ENCODE measurements at regions not wholly inside any gene's neighbourhood (a gene's known extent, or its start where the extent isn't known, plus 50 kb on each side); places are given as distances from the start of the nearest gene placed in this dataset.

- Histone ChIP-seq H3K27me3 (ENCODE audit: control insufficient read depth, insufficient read depth, low read length) (no peaks in the 10 kb centered on the region), H3K79me1 (ENCODE audit: low read depth in 1 of 2, low read length in 2 of 2) (no peaks in the 10 kb centered on the region), H3K9ac (ENCODE audit: low read depth, low read length) (no peak overlapping the region), H2AK5ac (ENCODE audit: low read depth, low read length) (no peak overlapping the region), H4K20me1 (ENCODE audit: insufficient read depth, low read length) (no peaks in the 10 kb centered on the region), H3K9me1 (ENCODE audit: insufficient read depth, low read length) (peaks cover 5% of the 10 kb centered on the region), H2AK9ac (replicated peaks; ENCODE audit: low read depth, low read length, poor library complexity) (no peak overlapping the region), H3K14ac (replicated peaks; ENCODE audit: low read depth, low read length) (no peak overlapping the region), H4K91ac (ENCODE audit: insufficient read depth, low read depth, low read length) (no peak overlapping the region), H4K8ac (ENCODE audit: low read depth in 2 of 2, low read length in 2 of 2) (no peak overlapping the region), H2BK20ac (ENCODE audit: low read depth, low read length) (no peak overlapping the region), H2BK5ac (ENCODE audit: low read depth, low read length, poor library complexity, severe bottlenecking) (no peak overlapping the region), H2BK120ac (ENCODE audit: low read depth, low read length) (no peak overlapping the region), H3K18ac (ENCODE audit: low read depth, low read length) (no peak overlapping the region), H3K4ac (ENCODE audit: low read depth, low read length) (no peak overlapping the region), H3K9me3 (ENCODE audit: control insufficient read depth, insufficient read depth, low read length) (no peaks in the 10 kb centered on the region), H3K27ac (ENCODE audit: insufficient read depth, low read length) (no peak overlapping the region), H3K4me3 (ENCODE audit: insufficient read depth, low read depth, low read length) (no peak overlapping the region; the same call in 1 of the 2 replicates), H3K36me3 (ENCODE audit: control insufficient read depth, insufficient read depth, low read length) (no peaks in the 10 kb centered on the region), H3K23ac (ENCODE audit: low read depth, low read length) (no peak overlapping the region), H2AFZ (replicated peaks; ENCODE audit: low read length, poor library complexity) (peak overlapping the region; percentile 94), H2BK15ac (ENCODE audit: low read depth, low read length) (no peak overlapping the region), H4K5ac (ENCODE audit: low read depth, low read length) (no peak overlapping the region), H3K4me1 (ENCODE audit: control insufficient read depth, insufficient read depth, low read length) (no peaks in the 10 kb centered on the region), H3K4me2 (ENCODE audit: low read depth, low read length) (peak overlapping the region; percentile 44), H3K56ac (ENCODE audit: extremely low read depth, insufficient read depth, low read length) (no peak overlapping the region)
- ATAC-seq (ENCODE audit: low read depth) (no peak), DNase-seq (no peak)
- in situ Hi-C loops (cut with MboI; ENCODE audit: low sequenced_read_pairs) = loop anchor here (5.0 kb wide), 1 partner anchor 446 kb away; no protein-coding TSS in a partner anchor
- ChIA-PET CTCF (interaction anchor here (0.6 to 6.2 kb wide), 16 partner anchors 33 to 442 kb away, joined by 3 to 42 read pairs (median 4); no protein-coding TSS in a partner anchor), POLR2A (ENCODE audit: unreplicated experiment) (no interaction called here)
- intact Hi-C loops (cut with micrococcal nuclease) = loop anchor here (5.0 kb wide), 1 partner anchor 171 kb away; no protein-coding TSS in a partner anchor
- dilution Hi-C loops (cut with HindIII; ENCODE audit: low sequenced_read_pairs, unreplicated experiment) = no loop called here
- 43% methylated on average over 1 of the region's 13 CpGs; no CpG with 5 or more reads in 1 of the 2 experiments for WGBS, 2 experiments (ENCODE audit: extremely low coverage in 2 of 2, insufficient read length in 1 of 2)
- BruUV-seq (replicated peaks) = no TSS peak
- TF ChIP-seq BHLHE40 (IDR thresholded peaks at IDR 0.05; ENCODE audit: low read depth, low read length) = no peak
- TF ChIP-seq CHD1 (IDR thresholded peaks at IDR 0.05; ENCODE audit: low read depth, low read length) = no peak
- TF ChIP-seq USF2 (IDR thresholded peaks at IDR 0.05; ENCODE audit: low read depth, low read length) = no peak
- TF ChIP-seq NFE2L2 (IDR thresholded peaks at IDR 0.05; ENCODE audit: low read depth, low read length) = no peak
- TF ChIP-seq SMC3 (IDR thresholded peaks at IDR 0.05; ENCODE audit: low read depth, low read length) = no peak
- TF ChIP-seq MAFK (IDR thresholded peaks at IDR 0.05; ENCODE audit: low read depth, low read length) = no peak
- TF ChIP-seq CEBPB (IDR thresholded peaks at IDR 0.05; ENCODE audit: low read depth, low read length) = no peak
- TF ChIP-seq ELK1 (IDR thresholded peaks at IDR 0.05; ENCODE audit: borderline replicate concordance, low read depth, low read length) = no peak
- TF ChIP-seq RFX5 (IDR thresholded peaks at IDR 0.05; ENCODE audit: low read depth, low read length) = no peak
- no peak for TF ChIP-seq FOS (IDR thresholded peaks at IDR 0.05; ENCODE audit: low read depth, low read length)
- TF ChIP-seq RCOR1 (IDR thresholded peaks at IDR 0.05; ENCODE audit: insufficient replicate concordance, low read length) = no peak
- no peak for TF ChIP-seq POLR2A (IDR thresholded peaks at IDR 0.05; ENCODE audit: low read depth, low read length)
- no peak for TF ChIP-seq MXI1 (IDR thresholded peaks at IDR 0.05; ENCODE audit: borderline replicate concordance, low read depth, low read length)
- TF ChIP-seq CTCF (conservative IDR thresholded peaks at IDR 0.05; ENCODE audit: low read depth, low read length) = no peak
- TF ChIP-seq RAD21 (IDR thresholded peaks at IDR 0.05; ENCODE audit: low read length) = no peak
These were observed 59.9 kb upstream of the MAP3K4 start for GRCh38 chr6:160931378-160932310.
